HG03378 (cell line): ENCODE measurements at regions not wholly inside any gene's neighbourhood (a gene's known extent, or its start where the extent isn't known, plus 50 kb on each side); places are given as distances from the start of the nearest gene placed in this dataset.
"Not testable (repeated sequence)": the region's sequence is repeated elsewhere in the genome, so short reads cannot be mapped to it uniquely, and the experiment has no call there.

Source experiments
- ATAC-seq: cut with Tn5 transposase; IDR thresholded peaks from one replicate; pipeline ENCODE4 v1.9.1; 2021; ENCODE audit warnings: mild to moderate bottlenecking, moderate library complexity; ENCODE audit not compliant: unreplicated experiment

DNA sequence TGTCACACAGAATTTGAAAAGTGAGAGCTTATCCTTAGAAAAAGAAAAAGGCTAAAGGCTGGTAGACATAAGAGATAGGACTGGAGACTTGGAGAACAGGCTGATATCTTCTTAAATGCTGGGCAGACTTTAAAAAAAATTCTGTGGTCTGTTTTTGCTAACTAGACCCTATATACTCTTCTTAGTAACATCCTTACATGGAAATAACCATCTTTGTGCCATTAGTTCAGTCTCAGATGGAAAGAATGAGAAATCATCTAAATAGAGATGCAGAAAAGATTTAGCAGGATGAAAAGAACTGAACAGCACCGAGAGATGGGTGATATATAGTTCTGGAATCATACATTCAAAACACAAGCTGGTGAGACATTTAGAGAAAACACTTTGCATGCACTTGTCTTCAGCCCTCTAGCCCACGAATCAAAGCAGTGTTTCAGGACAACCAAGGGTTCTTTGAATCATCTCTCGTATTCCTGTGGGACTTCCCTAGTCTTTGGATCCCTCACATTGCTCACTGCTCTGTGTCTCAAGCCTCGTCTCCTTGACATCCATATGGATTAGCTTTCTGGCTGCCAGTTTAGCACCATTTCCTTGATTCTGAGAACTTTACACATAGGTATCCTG, 93.0 kb upstream of the LYSMD4 start:
- no peak for ATAC-seq

DNA sequence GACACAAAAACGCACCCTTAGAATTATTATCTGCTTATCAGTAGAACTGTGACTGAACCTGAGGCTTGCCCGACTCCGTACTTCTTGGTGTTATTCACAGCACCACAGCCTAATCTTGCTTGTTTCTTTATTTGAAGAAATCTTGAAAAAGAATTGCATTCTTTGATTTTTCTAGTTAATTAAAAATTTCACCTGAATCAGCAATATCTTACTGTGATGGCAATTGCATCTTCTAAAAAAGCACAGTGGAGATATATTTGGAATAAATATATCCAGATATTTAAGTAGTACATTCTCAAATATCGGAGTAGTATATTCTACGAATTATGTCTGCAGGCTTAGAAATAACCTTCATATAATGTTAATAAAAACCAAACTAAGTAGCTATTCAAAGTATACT, 90.1 kb upstream of the LYSMD4 start:
- no peak for ATAC-seq

DNA sequence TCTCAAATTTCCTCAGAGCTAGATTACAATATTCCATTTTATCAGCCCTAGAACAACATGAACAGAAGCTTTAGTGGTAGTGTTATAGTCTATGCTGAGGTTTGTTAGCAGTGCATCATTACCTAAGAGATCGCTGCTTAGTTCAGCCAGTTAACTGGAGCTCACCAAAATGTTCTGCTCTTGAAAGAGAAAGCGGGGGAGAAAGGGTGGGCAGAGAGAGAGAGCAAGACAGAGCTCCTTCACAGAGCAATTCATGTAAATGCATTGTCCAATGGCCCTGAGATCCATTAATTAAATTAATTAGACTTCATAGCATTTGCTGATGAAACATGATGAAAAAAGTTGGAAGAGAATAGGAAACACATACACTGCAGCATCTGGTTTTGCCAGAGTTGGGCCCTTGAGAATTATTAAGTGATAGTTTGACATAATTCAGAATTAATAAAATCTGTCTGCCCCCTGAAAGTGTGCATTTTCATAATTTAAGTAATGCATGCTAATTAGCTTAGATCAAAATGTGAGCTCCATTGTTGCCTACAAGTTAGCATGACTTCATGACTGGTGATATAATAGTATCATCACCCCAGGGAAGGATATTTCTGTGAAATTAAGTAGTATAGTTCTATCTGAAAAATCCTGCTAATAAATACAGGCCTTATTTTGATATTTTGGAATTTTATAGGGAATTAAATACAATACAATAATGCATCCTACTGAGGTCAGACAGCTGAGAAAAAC, 86.9 kb upstream of the LYSMD4 start:
- ATAC-seq, result no peak

DNA sequence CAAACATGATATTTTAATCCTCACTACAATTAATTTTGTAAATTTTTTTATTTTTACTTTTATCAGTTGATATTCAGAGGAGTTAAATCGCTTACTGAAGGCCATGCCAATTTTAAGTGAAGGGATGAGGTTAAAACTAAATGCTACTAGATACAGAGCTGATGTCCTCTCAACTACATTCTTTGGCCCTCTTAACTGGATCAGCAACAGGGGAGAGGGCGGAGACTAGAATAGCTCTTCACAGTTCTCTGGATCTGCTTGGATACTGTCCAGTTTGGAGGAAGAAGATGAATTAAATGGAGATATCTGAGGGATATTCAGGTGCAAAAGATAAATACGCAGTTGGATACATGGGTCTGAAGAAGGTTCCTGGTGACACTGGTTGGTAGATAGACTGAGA, 85.6 kb upstream of the LYSMD4 start:
- no peak for ATAC-seq

DNA sequence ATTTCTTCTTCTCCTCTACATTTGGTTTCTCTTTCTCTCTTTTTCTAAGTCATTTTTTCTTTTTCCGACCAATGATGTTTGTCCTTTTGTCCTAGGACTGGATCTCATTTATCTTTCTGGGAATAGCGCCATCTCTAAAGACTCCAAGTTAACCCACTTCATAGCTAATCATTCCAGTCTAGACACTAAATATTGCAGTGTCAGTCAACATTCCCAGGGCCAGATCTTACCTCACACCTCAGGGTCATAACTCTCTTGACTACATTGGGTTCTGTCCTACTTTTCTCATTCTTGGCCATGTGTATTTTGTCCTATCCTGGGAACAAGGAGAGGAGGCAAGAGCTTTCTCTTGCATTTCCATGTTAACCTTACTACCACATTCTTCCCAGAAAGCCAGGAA, 83.6 kb upstream of the LYSMD4 start:
- ATAC-seq, result not testable (repeated sequence)

DNA sequence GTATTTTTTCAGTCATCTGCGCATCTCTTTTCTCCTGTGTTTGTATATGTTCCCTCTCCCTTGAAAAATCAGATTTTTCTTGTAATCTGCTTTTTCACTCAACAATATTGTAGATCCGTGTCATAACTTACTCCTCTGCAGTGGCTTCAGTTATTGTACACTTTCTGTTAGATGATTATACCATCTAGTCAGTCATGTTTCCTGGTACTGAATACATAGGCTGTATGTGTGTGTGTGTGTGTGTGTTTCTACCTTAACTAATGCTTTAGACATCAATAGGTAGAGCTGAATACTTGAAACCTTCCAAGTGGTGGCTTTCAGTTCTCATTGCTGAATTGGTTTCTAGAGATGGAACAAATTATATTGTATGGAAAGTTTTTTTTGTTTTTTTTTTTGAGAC, 77.4 kb upstream of the LYSMD4 start:
- ATAC-seq, result not testable (repeated sequence)

DNA sequence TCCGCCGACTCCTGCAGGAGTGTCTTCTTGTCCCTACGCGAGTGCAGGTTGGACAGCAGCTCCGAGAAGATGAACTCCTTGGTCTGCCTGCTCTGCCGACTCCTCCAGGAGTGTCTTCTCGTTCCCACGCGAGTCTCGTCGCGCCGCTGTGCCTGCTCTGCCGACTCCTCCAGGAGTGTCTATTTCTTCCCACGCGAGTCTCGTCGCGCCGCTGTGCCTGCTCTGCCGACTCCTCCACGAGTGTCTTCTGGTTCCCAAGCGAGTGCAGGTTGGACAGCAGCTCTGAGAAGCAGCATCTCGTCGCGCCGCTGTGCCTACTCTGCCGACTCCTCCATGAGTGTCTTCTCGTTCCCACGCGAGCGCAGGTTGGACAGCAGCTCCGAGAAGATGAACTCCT, 66.6 kb upstream of the LYSMD4 start:
- not testable (repeated sequence) for ATAC-seq

DNA sequence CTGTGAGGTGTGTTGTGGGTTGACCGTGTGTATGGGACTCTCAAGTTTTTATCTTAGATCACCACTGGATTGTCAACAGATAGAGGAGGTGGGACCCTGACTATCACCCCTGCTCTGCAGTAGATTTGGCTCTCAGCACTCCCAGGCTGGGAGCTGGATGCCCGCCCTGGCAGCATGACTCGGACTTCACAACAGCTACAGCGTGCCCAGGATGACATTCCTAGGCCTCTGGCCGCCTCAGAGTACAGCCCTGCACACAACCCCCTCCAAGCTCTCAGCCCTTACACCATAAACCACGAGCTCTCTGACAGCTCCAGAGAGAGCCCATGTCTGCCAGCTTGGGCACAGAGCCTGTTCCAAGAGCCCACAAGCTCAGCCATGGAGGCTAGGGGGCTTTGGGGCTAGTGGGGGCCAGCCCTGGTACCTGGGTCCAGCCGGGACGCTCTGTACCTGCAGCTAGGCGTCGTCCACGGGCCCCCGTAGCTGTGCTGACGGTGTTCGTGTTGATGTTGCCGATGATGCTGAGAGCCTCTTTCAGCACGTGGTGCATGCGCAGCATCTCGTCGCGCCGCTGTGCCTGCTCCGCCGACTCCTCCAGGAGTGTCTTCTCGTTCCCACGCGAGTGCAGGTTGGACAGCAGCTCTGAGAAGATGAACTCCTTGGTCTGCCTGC, 66.1 kb upstream of the LYSMD4 start:
- not testable (repeated sequence) for ATAC-seq

DNA sequence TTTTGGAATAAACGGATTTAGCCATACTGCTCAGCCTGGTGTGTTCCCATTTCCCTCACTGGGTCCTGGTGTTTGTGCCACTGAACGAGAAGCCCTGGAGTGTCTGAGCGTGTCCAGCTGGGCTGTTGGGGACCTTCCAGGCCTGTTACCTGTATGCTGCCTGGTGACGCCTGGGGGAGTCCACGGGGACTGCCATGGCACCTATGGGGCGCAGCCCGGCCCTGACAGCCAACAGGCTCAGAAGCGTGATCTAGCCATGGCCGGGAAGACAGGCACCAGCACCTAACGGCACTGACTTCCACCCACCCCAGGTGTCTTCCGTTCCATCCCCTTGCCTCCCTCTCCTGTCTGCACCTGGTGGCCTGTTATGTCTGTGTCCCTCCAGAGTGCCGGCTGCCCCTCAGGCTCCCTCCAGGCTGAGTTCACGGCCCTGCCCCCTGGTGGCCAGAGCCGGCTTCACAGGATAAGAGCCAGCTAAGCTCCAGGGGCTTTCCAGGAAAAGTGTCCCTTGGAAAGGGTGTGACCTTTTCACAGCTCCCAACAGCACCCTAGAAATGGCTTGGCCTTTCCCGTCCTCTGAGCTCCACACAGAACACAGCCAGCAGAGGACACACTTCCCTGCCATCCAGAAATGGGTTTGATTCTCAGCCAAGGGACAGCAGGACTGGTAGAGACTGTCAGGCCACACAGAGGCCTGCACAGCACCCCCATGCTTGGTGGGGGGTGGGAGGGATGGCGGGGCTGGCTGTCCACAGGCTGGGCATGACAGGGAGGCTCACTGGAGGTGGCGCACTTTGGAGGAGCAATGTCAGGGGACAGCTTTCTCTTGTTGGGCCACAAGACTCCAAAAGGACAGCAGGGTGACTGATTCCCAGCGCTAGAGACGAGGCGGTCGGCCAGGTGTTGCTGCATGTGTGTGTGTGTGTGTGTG, 64.0 kb upstream of the LYSMD4 start:
- not testable (repeated sequence) for ATAC-seq

DNA sequence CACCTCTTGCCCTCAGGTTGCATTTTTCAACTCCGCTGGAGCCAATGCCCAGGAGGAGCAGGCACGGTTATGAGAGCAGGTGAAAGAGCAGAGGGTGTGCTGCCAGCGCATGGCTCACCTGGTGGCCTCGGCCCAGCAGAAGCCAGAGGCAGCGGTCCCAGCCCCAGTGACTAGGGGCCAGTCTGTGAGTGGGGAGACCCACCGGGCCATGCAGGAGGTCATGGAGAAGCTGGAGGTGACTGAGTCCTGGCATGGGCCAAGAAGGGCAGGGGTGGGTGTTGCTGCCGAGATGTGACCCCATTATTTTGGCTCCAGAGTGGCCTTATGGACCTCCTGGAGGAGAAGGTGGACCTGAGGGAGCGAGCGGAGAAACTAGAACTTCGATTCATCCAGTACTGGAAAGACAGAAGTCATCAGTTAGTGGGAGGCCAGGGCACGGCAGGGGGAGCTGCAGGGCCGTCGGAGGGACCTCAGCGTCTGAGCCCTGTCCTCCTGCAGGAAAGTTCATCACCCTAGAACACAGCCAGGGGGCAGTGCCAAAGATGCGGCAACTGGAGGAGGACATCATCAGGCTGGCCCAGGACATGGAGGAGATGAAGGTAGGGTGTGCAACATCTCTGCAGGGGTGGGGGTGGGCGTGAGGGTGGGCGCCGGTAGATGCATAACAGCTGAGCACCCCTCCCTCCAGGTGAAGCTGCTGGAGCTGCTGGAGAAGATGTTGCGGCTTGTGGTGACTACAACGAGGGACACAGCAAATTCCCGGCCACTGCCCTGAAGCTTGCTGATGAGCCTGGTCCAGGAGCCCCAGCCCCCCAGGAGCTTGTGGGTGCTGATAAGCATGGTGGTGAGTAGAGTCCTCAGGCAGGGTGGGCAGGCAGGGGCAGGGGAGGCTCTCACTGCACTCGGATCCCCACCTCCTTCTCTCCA, 58.9 kb upstream of the LYSMD4 start:
- ATAC-seq, result not testable (repeated sequence)

DNA sequence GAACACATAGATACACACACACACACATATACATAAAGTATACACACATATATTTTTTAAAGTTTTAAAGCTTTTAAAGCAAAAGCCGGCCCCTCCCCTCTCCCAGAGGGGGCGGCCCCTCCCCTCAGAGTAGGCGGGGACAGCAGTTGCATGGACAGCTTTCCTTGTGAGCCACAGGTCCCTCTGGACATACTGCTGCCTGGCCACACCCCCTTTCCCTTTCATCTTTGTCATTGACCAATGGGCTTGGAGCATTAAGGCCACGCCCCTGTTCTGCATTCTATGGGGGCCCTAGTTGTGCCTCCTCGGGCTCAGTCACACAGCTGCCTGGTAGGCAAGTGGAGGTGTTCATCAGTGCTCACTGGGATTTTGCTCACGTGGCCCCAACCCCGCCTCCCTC, 57.5 kb upstream of the LYSMD4 start:
- not testable (repeated sequence) for ATAC-seq

DNA sequence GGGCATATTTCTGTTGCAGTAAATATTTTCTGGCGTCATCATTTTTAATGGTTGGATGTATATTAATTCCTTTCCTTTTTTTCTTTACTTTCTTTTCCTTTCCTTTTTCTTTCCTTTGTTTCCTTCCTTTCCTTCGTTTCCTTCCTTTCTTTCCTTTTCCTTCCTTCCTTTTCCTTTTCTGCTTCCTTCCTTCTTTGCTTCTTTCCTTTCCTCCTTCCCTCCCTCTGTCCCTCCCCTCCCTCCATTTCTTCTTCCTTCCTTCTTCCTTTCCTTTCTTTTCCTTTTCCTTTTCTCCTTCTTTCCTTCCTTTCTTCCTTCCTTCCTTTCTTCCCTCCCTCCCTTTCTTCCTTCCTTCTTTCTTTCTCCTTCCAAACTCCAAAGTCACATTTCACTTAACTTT, 54.9 kb upstream of the LYSMD4 start:
- no peak for ATAC-seq

DNA sequence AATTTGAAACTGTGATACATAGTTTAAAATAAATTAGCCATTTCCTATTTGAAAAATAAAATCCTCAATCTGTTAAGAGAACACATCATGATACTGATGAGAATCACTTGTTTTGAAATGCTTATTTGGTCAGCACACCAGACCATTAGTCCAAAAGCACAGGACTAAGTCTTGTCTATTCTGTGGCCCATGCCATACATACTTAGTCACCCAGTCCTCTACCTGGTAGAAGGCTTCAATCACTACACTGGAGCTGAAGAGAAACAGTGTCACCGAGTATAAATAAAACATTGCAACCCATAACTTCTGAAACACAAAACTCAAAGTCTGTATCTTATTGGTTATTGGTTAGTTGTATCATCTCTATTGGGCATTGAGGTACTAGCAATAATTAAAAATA, 51.6 kb upstream of the LYSMD4 start:
- ATAC-seq, result not testable (repeated sequence)

DNA sequence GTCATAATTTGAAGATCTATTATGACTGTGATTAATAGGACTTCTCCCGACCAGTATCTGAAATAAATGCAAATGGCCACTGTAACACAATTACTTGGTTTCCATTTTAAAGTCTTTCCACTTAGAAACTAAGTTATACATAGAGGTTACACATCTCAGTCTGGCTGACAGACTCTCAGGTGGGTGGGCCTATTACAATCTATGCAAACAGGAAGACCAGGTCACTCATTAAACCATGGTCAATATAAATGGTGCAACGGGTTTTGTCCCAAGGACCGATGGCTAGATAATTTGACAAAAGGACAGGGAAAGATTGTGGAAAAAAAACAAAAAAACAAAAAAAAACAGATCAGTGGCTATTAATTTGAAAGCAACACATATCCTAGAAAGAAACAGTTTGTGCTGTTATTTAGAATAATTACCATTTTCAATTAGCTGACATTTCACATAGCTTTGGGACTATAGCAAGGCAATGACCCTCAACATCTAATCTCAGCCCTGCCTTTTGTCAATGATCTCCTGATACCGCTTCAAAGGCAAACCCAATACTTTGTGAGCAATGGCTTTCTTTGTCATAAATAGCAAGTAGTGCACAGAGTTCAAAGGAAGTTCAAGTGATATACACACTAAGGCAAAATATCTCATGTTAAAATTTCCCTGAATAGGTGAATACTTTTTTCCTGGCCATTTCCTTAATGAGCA, 50.8 kb upstream of the LYSMD4 start:
- ATAC-seq, result not testable (repeated sequence)
